K562 (cell line): ENCODE measurements at regions not wholly inside any gene's neighbourhood (a gene's known extent, or its start where the extent isn't known, plus 50 kb on each side); places are given as distances from the start of the nearest gene placed in this dataset.

ENCODE experiments used
- ARNT ChIP-seq, 2 experiments: fragments of 450-650 bp; IDR thresholded peaks; 2 replicates each; pipeline ENCODE4 v1.6.1; 2016; ENCODE audit warnings: mild to moderate bottlenecking in 1 of 2
- BRD4 ChIP-seq: fragments of 200-600 bp; sonication (generic); IDR thresholded peaks from 2 replicates; pipeline ENCODE4 v1.6.1; 2017; ENCODE audit warnings: inconsistent platforms
- CBX2 ChIP-seq: fragments of 200-600 bp; sonication (generic); IDR thresholded peaks from one replicate; pipeline ENCODE4 v1.6.1; 2012; ENCODE audit warnings: mild to moderate bottlenecking, low read length, inconsistent platforms; ENCODE audit not compliant: insufficient read depth, poor library complexity, severe bottlenecking
- NFE2 ChIP-seq: IDR thresholded peaks from 2 replicates; pipeline ENCODE4 v1.6.1; 2014; ENCODE audit warnings: antibody characterized with exemption, low read depth
- NR3C1 ChIP-seq: sonication (generic); formaldehyde crosslinking; IDR thresholded peaks from 2 replicates; pipeline ENCODE4 v1.8.1; 2022; ENCODE audit warnings: missing genetic modification reagents
- OTX1 ChIP-seq: fragments of 450-650 bp; formaldehyde crosslinking; IDR thresholded peaks from 2 replicates; pipeline ENCODE4 v1.4.0; 2022; ENCODE audit warnings: mild to moderate bottlenecking
- POLR2AphosphoS2 ChIP-seq: IDR thresholded peaks from 2 replicates; pipeline ENCODE4 v1.6.1; 2012; ENCODE audit warnings: low read length, improper control_type of control experiment
- POLR2AphosphoS5 ChIP-seq: IDR thresholded peaks from 2 replicates; pipeline ENCODE4 v1.6.1; 2011; ENCODE audit warnings: mild to moderate bottlenecking, low read depth, low read length, moderate library complexity; ENCODE audit not compliant: control insufficient read depth, insufficient read depth
- POLR2G ChIP-seq: fragments of 200-400 bp; formaldehyde crosslinking; IDR thresholded peaks from 2 replicates; pipeline ENCODE4 v1.6.1; 2017; ENCODE audit warnings: low read depth, mild to moderate bottlenecking, antibody characterized with exemption, low read length, moderate library complexity
- SAFB ChIP-seq: fragments of 200-400 bp; formaldehyde crosslinking; IDR thresholded peaks from 2 replicates; pipeline ENCODE4 v1.6.1; 2017; ENCODE audit warnings: low read depth, low read length, borderline replicate concordance
- SLC30A9 ChIP-seq: fragments of 250-450 bp; sonication (Bioruptor Pico); IDR thresholded peaks from 2 replicates; pipeline ENCODE4 v1.8.0; 2022; ENCODE audit warnings: mild to moderate bottlenecking, moderate library complexity
- ZNF436 ChIP-seq: fragments of 250-450, 450-650 bp; sonication (Bioruptor Pico); formaldehyde crosslinking; IDR thresholded peaks from 2 replicates; pipeline ENCODE4 v1.7.0; 2020; ENCODE audit warnings: mild to moderate bottlenecking
- ZNF76 ChIP-seq: fragments of 250-450 bp; sonication (Bioruptor Pico); IDR thresholded peaks from 2 replicates; pipeline ENCODE4 v1.4.0; 2020; ENCODE audit warnings: mild to moderate bottlenecking, moderate library complexity, borderline replicate concordance
- TF ChIP-seq, protein P1 (sequence below): fragments of 450-650 bp; IDR thresholded peaks from 2 replicates; pipeline ENCODE4 v1.6.1; 2016; ENCODE audit warnings: mild to moderate bottlenecking, moderate library complexity
- TF ChIP-seq, protein P2 (sequence below): fragments of 250-450 bp; sonication (Bioruptor Pico); IDR thresholded peaks from 2 replicates; pipeline ENCODE4 v1.8.0; 2022; ENCODE audit warnings: moderate library complexity, mild to moderate bottlenecking, inconsistent platforms

DNA sequence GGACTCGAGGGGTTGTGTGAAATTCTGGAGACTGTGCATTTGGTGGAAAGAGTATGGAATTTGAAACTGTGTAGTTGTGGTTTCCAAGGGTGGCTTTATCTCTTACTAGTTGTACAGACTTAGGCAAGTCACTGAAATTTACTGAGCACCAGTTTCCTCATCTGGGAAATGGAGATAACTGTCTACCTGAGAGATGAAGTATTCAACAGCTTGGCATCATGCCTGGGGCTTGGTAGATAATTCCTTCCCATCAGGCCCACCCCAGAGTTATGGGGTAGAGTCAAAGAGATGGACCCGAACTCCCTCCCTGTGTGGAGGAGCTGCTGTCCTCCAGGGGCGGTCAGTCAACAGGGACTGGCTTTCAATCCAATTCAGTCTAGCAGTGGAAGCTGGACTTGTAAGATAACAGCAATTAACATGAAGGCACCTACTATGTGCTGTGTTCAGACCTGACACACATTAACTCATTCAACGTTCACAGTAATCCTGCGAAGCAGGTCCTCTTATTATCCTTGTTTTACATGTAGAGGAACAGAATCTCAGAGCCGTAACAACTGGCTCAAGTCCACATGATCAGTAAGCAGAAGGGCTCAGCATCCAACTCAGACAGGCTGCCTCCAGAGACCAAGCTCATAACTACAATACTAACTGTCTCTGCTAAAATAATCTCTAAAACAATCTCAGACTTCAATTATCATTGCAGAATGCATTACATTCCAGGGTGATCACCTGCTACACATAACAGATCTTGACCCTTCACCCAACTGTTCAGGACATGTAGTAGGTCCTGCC lies 432.1 kb downstream of the LPIN1 start (continued):
- TF ChIP-seq, protein P1, sequence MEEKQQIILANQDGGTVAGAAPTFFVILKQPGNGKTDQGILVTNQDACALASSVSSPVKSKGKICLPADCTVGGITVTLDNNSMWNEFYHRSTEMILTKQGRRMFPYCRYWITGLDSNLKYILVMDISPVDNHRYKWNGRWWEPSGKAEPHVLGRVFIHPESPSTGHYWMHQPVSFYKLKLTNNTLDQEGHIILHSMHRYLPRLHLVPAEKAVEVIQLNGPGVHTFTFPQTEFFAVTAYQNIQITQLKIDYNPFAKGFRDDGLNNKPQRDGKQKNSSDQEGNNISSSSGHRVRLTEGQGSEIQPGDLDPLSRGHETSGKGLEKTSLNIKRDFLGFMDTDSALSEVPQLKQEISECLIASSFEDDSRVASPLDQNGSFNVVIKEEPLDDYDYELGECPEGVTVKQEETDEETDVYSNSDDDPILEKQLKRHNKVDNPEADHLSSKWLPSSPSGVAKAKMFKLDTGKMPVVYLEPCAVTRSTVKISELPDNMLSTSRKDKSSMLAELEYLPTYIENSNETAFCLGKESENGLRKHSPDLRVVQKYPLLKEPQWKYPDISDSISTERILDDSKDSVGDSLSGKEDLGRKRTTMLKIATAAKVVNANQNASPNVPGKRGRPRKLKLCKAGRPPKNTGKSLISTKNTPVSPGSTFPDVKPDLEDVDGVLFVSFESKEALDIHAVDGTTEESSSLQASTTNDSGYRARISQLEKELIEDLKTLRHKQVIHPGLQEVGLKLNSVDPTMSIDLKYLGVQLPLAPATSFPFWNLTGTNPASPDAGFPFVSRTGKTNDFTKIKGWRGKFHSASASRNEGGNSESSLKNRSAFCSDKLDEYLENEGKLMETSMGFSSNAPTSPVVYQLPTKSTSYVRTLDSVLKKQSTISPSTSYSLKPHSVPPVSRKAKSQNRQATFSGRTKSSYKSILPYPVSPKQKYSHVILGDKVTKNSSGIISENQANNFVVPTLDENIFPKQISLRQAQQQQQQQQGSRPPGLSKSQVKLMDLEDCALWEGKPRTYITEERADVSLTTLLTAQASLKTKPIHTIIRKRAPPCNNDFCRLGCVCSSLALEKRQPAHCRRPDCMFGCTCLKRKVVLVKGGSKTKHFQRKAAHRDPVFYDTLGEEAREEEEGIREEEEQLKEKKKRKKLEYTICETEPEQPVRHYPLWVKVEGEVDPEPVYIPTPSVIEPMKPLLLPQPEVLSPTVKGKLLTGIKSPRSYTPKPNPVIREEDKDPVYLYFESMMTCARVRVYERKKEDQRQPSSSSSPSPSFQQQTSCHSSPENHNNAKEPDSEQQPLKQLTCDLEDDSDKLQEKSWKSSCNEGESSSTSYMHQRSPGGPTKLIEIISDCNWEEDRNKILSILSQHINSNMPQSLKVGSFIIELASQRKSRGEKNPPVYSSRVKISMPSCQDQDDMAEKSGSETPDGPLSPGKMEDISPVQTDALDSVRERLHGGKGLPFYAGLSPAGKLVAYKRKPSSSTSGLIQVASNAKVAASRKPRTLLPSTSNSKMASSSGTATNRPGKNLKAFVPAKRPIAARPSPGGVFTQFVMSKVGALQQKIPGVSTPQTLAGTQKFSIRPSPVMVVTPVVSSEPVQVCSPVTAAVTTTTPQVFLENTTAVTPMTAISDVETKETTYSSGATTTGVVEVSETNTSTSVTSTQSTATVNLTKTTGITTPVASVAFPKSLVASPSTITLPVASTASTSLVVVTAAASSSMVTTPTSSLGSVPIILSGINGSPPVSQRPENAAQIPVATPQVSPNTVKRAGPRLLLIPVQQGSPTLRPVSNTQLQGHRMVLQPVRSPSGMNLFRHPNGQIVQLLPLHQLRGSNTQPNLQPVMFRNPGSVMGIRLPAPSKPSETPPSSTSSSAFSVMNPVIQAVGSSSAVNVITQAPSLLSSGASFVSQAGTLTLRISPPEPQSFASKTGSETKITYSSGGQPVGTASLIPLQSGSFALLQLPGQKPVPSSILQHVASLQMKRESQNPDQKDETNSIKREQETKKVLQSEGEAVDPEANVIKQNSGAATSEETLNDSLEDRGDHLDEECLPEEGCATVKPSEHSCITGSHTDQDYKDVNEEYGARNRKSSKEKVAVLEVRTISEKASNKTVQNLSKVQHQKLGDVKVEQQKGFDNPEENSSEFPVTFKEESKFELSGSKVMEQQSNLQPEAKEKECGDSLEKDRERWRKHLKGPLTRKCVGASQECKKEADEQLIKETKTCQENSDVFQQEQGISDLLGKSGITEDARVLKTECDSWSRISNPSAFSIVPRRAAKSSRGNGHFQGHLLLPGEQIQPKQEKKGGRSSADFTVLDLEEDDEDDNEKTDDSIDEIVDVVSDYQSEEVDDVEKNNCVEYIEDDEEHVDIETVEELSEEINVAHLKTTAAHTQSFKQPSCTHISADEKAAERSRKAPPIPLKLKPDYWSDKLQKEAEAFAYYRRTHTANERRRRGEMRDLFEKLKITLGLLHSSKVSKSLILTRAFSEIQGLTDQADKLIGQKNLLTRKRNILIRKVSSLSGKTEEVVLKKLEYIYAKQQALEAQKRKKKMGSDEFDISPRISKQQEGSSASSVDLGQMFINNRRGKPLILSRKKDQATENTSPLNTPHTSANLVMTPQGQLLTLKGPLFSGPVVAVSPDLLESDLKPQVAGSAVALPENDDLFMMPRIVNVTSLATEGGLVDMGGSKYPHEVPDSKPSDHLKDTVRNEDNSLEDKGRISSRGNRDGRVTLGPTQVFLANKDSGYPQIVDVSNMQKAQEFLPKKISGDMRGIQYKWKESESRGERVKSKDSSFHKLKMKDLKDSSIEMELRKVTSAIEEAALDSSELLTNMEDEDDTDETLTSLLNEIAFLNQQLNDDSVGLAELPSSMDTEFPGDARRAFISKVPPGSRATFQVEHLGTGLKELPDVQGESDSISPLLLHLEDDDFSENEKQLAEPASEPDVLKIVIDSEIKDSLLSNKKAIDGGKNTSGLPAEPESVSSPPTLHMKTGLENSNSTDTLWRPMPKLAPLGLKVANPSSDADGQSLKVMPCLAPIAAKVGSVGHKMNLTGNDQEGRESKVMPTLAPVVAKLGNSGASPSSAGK: no peak
- TF ChIP-seq BRD4 (no peak), CBX2 (no peak), POLR2AphosphoS5 (peak; percentile 84), SLC30A9 (no peak), POLR2AphosphoS2 (no peak), ARNT (IDR thresholded peaks at IDR 0.05) (0 out of 4 replicates have a peak, but pooled peaks of 1 of the 2 experiments have one; percentile 55), OTX1 (no peak), NR3C1 (no peak), ZNF436 (CRISPR knock-in tag) (no peak), SAFB (no peak), ZNF76 (CRISPR knock-in tag) (no peak), NFE2 (0 out of 2 replicates have a peak, but pooled peaks have one; percentile 21), POLR2G (no peak)
- TF ChIP-seq, protein P2, sequence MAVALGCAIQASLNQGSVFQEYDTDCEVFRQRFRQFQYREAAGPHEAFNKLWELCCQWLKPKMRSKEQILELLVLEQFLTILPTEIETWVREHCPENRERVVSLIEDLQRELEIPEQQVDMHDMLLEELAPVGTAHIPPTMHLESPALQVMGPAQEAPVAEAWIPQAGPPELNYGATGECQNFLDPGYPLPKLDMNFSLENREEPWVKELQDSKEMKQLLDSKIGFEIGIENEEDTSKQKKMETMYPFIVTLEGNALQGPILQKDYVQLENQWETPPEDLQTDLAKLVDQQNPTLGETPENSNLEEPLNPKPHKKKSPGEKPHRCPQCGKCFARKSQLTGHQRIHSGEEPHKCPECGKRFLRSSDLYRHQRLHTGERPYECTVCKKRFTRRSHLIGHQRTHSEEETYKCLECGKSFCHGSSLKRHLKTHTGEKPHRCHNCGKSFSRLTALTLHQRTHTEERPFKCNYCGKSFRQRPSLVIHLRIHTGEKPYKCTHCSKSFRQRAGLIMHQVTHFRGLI (CRISPR knock-in tag): no peak
